H1 (cell line): ENCODE measurements at regions not wholly inside any gene's neighbourhood (a gene's known extent, or its start where the extent isn't known, plus 50 kb on each side); places are given as distances from the start of the nearest gene placed in this dataset.

ENCODE experiments used
- CTCF ChIA-PET: fragments of 300-600 bp; sonication (Branson Sonifier 250); formaldehyde crosslinking; loops from one replicate; lab custom pipeline; 2021; ENCODE audit not compliant: partially characterized antibody; lab: Charles Lee
- POLR2A ChIA-PET: fragments of 300-600 bp; sonication (Branson Sonifier 250); formaldehyde crosslinking; loops from one replicate; lab custom pipeline; 2021; ENCODE audit warnings: inconsistent platforms; ENCODE audit not compliant: partially characterized antibody; lab: Charles Lee
- DNase-seq, 2 experiments: peaks; one replicate each; pipeline versions ENCODE4 v3.0.0 to v3.0.0-alpha.2; 2010 to 2022; ENCODE audit warnings: low spot score in 2 of 2, low read depth in 1 of 2, mixed read lengths in 1 of 2
- FAIRE-seq: peaks from 2 replicates; lab custom pipeline; 2011; peaks lifted over from hg19 to GRCh38; lab: Jason Lieb, UNC
- H2AFZ ChIP-seq: 2 replicates; pipeline ENCODE4 v1.8.1; 2012; ENCODE audit warnings: low read length, inconsistent platforms
- H2AK5ac ChIP-seq: 2 replicates; pipeline ENCODE4 v1.6.1; 2013; ENCODE audit warnings: low read depth, low read length
- H2BK120ac ChIP-seq: replicated peaks from 2 replicates; pipeline ENCODE3; 2013; ENCODE audit warnings: low read depth, low read length, inconsistent platforms
- H2BK12ac ChIP-seq: 2 replicates; pipeline ENCODE4 v1.6.1; 2013; ENCODE audit warnings: low read depth, low read length
- H2BK15ac ChIP-seq: 2 replicates; pipeline ENCODE4 v1.6.1; 2013; ENCODE audit warnings: low read length
- H2BK20ac ChIP-seq: 2 replicates; pipeline ENCODE4 v1.6.1; 2013; ENCODE audit warnings: low read length
- H2BK5ac ChIP-seq: 2 replicates; pipeline ENCODE4 v1.6.1; 2013; ENCODE audit warnings: low read depth, low read length
- H3K14ac ChIP-seq: 2 replicates; pipeline ENCODE4 v1.6.1; 2013; ENCODE audit warnings: inconsistent platforms; ENCODE audit not compliant: insufficient read length
- H3K18ac ChIP-seq: 2 replicates; pipeline ENCODE4 v1.6.1; 2013; ENCODE audit warnings: low read length; ENCODE audit errors: extremely low read depth
- H3K23ac ChIP-seq: 2 replicates; pipeline ENCODE4 v1.6.1; 2013; ENCODE audit warnings: inconsistent platforms; ENCODE audit not compliant: insufficient read length
- H3K23me2 ChIP-seq: 2 replicates; pipeline ENCODE4 v1.6.1; 2013; ENCODE audit warnings: low read depth, low read length
- H3K27ac ChIP-seq: 2 replicates; pipeline ENCODE4 v1.6.1; 2011; ENCODE audit warnings: low read depth, low read length, inconsistent platforms
- H3K27me3 ChIP-seq, 4 experiments: replicated peaks in 1 of 4; 1 replicate in 1 of 4; 2 replicates in 3 of 4; pipeline versions ENCODE4 v1.6.1 to v1.8.1; 2011 to 2013; ENCODE audit warnings: low read length in 3 of 4, mild to moderate bottlenecking in 3 of 4, inconsistent platforms in 2 of 4, mixed read lengths in 2 of 4, moderate library complexity in 1 of 4; ENCODE audit not compliant: control insufficient read depth in 3 of 4, insufficient read depth in 3 of 4; ENCODE audit errors: extremely low read depth in 1 of 4
- H3K36me3 ChIP-seq, 4 experiments: 2 replicates each; pipeline versions ENCODE4 v1.6.1 to v1.8.1; 2011 to 2013; ENCODE audit warnings: mild to moderate bottlenecking in 4 of 4, low read length in 3 of 4, moderate library complexity in 2 of 4, control low read depth in 1 of 4, inconsistent platforms in 1 of 4; ENCODE audit not compliant: insufficient read depth in 4 of 4, control insufficient read depth in 2 of 4
- H3K4ac ChIP-seq: replicated peaks from 2 replicates; pipeline ENCODE3; 2013; ENCODE audit warnings: low read length, low read depth, mixed read lengths, inconsistent platforms; ENCODE audit not compliant: insufficient read length
- H3K4me1 ChIP-seq, 4 experiments: replicated peaks in 1 of 4; 1 replicate in 1 of 4; 2 replicates in 3 of 4; pipeline versions ENCODE4 v1.6.1 to v1.8.1; 2011 to 2013; ENCODE audit warnings: low read length in 3 of 4, inconsistent platforms in 2 of 4, mixed read lengths in 1 of 4; ENCODE audit not compliant: insufficient read depth in 4 of 4, control insufficient read depth in 3 of 4
- H3K4me2 ChIP-seq, 2 experiments: 2 replicates each; pipeline versions ENCODE4 v1.6.1 to v1.8.1; 2011 to 2013; ENCODE audit warnings: low read depth in 2 of 2, low read length in 2 of 2, control low read depth in 1 of 2, inconsistent platforms in 1 of 2, mild to moderate bottlenecking in 1 of 2; ENCODE audit not compliant: insufficient read depth in 1 of 2
- H3K4me3 ChIP-seq, 4 experiments: fragments of 200-600, 300-600 bp in 1 of 4; sonication (generic), shearing (Covaris generic), sonication (Bioruptor Twin) in 1 of 4; 2 replicates each; pipeline versions ENCODE4 v1.5.1 to v1.8.1; 2011 to 2016; ENCODE audit warnings: low read length in 4 of 4, low read depth in 3 of 4, control low read depth in 2 of 4, inconsistent platforms in 2 of 4, mild to moderate bottlenecking in 2 of 4, mixed read lengths in 1 of 4, moderate library complexity in 1 of 4; ENCODE audit not compliant: insufficient read depth in 2 of 4; ENCODE audit errors: extremely low read depth in 1 of 4
- H3K56ac ChIP-seq: replicated peaks from 2 replicates; pipeline ENCODE3; 2013; ENCODE audit warnings: low read depth, mild to moderate bottlenecking, mixed read lengths, low read length, inconsistent platforms; ENCODE audit not compliant: insufficient read length
- H3K79me1 ChIP-seq: 2 replicates; pipeline ENCODE4 v1.6.1; 2013; ENCODE audit warnings: low read depth, low read length, control low read depth
- H3K79me2 ChIP-seq, 2 experiments: 2 replicates each; pipeline versions ENCODE4 v1.6.1 to v1.8.1; 2012 to 2013; ENCODE audit warnings: low read length in 2 of 2, mild to moderate bottlenecking in 2 of 2, inconsistent platforms in 1 of 2; ENCODE audit not compliant: insufficient read depth in 2 of 2, control insufficient read depth in 1 of 2
- H3K9ac ChIP-seq, 4 experiments: replicated peaks in 1 of 4; 1 replicate in 1 of 4; 2 replicates in 3 of 4; pipeline versions ENCODE4 v1.6.1 to v1.8.1; 2011 to 2013; ENCODE audit warnings: low read depth in 3 of 4, low read length in 3 of 4, control low read depth in 2 of 4, mild to moderate bottlenecking in 2 of 4, moderate library complexity in 2 of 4, inconsistent platforms in 1 of 4; ENCODE audit errors: extremely low read depth in 1 of 4
- H3K9me3 ChIP-seq, 2 experiments: 2 replicates each; pipeline versions ENCODE4 v1.6.1 to v1.8.1; 2012 to 2013; ENCODE audit warnings: mild to moderate bottlenecking in 2 of 2, moderate library complexity in 2 of 2, control low read depth in 1 of 2, inconsistent platforms in 1 of 2, low read depth in 1 of 2, low read length in 1 of 2, mixed read lengths in 1 of 2; ENCODE audit not compliant: insufficient read depth in 2 of 2
- H4K20me1 ChIP-seq, 2 experiments: replicated peaks in 1 of 2; 2 replicates each; pipeline versions ENCODE3 to v1.8.1; 2011 to 2013; ENCODE audit warnings: inconsistent platforms in 2 of 2, low read length in 2 of 2, mild to moderate bottlenecking in 1 of 2; ENCODE audit not compliant: insufficient read depth in 2 of 2, control insufficient read depth in 1 of 2
- H4K5ac ChIP-seq: 2 replicates; pipeline ENCODE4 v1.6.1; 2013; ENCODE audit warnings: low read length, low read depth, mixed read lengths, inconsistent platforms; ENCODE audit not compliant: insufficient read length
- H4K8ac ChIP-seq: 2 replicates; pipeline ENCODE4 v1.8.0; 2013; ENCODE audit warnings: mild to moderate bottlenecking, moderate library complexity, low read length, inconsistent platforms; ENCODE audit not compliant: insufficient read depth; ENCODE audit errors: extremely low read depth
- H4K91ac ChIP-seq: replicated peaks from 2 replicates; pipeline ENCODE3; 2013; ENCODE audit warnings: low read length, mixed read lengths, inconsistent platforms; ENCODE audit not compliant: insufficient read length
- ASH2L ChIP-seq: fragments of 200-600, 300-600 bp; sonication (generic); IDR thresholded peaks from one replicate; pipeline ENCODE4 v1.7.1; 2017; ENCODE audit warnings: low read length
- CBX5 ChIP-seq: fragments of 300-800, 300-1000 bp; sonication (generic); IDR thresholded peaks from 2 replicates; pipeline ENCODE4 v1.7.1; 2016; ENCODE audit warnings: antibody characterized with exemption, low read length, low read depth
- CEBPB ChIP-seq: IDR thresholded peaks from 2 replicates; pipeline ENCODE4 v1.6.1; 2012; ENCODE audit warnings: low read depth, low read length
- CREB1 ChIP-seq: IDR thresholded peaks from 2 replicates; pipeline ENCODE4 v1.6.1; 2012; ENCODE audit warnings: inconsistent platforms
- FOSL1 ChIP-seq: IDR thresholded peaks from 2 replicates; pipeline ENCODE4 v1.6.1; 2011; ENCODE audit warnings: mild to moderate bottlenecking, low read depth, low read length, moderate library complexity; ENCODE audit not compliant: insufficient read depth
- GABPA ChIP-seq: IDR thresholded peaks from 2 replicates; pipeline ENCODE4 v1.6.1; 2011; ENCODE audit warnings: mild to moderate bottlenecking, low read length, moderate library complexity, borderline replicate concordance; ENCODE audit not compliant: insufficient read depth
- MAFK ChIP-seq: IDR thresholded peaks from 2 replicates; pipeline ENCODE4 v1.6.1; 2012; ENCODE audit warnings: low read depth, mild to moderate bottlenecking, improper control_type of control experiment, low read length
- RAD21 ChIP-seq, 2 experiments: IDR thresholded peaks in 1 of 2; conservative IDR thresholded peaks in 1 of 2; 2 replicates each; pipeline ENCODE4 v1.6.1; 2011; ENCODE audit warnings: low read depth in 2 of 2, low read length in 2 of 2, improper control_type of control experiment in 1 of 2, inconsistent platforms in 1 of 2, mild to moderate bottlenecking in 1 of 2, moderate library complexity in 1 of 2
- RXRA ChIP-seq: IDR thresholded peaks from 2 replicates; pipeline ENCODE4 v1.6.1; 2011; ENCODE audit warnings: low read depth, mild to moderate bottlenecking, low read length, moderate library complexity; ENCODE audit not compliant: insufficient read depth
- TBP ChIP-seq: IDR thresholded peaks from 2 replicates; pipeline ENCODE4 v1.6.1; 2011; ENCODE audit warnings: low read depth, low read length, improper control_type of control experiment
- TCF12 ChIP-seq: IDR thresholded peaks from 2 replicates; pipeline ENCODE4 v1.6.1; 2011; ENCODE audit warnings: low read depth, mild to moderate bottlenecking, low read length
- WGBS, 2 experiments: shearing (Covaris generic) in 1 of 2; methylation state at CpG; one replicate each; pipeline versions ENCODE4 v1.1.6 to v1.1.7; 2013 to 2015; ENCODE audit warnings: low lambda C conversion rate in 2 of 2, mixed read lengths in 2 of 2, inconsistent platforms in 1 of 2, low coverage in 1 of 2, missing lambda C conversion rate in 1 of 2; ENCODE audit not compliant: insufficient replicate concordance in 2 of 2, insufficient coverage in 1 of 2, insufficient read length in 1 of 2; ENCODE audit errors: extremely low coverage in 1 of 2, missing lambda C conversion rate in 1 of 2; 5-methylcytosine and 5-hydroxymethylcytosine counted together
- TF ChIP-seq, protein P1 (sequence below): IDR thresholded peaks from 2 replicates; pipeline ENCODE4 v1.6.1; 2011; ENCODE audit warnings: low read length, improper control_type of control experiment
- TF ChIP-seq, protein P2 (sequence below): IDR thresholded peaks from 2 replicates; pipeline ENCODE4 v1.6.1; 2012; ENCODE audit warnings: low read length, inconsistent platforms

DNA sequence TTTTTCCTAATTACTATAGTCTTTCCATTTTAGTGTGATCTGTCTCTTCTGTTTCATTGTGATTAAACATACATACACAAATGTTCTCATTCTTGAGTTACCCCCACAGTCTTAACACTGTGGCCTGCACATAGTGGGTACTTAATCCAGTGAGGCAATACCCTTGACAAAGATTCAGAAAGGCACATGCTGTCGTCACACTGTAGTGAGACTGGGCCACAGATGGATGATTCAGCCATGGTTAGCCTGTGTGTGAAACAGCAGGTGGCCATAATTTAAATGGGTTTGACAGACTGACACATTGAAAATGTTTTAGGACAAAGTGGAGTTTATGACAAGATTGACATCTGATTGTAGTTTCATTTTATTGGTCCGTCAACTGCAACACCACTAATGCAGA, 313.1 kb downstream of the C11orf87 start:
- Histone ChIP-seq H3K9me3 (no peaks in the 10 kb centered on the region), H3K9ac (no peak overlapping the region), H3K27me3 (no peaks in the 10 kb centered on the region), H3K27ac (no peak overlapping the region), H3K23ac (no peak overlapping the region), H3K4me1 (no peaks in the 10 kb centered on the region), H3K56ac (no peak overlapping the region), H4K8ac (no peak overlapping the region), H2AK5ac (no peak overlapping the region), H2AFZ (no peak overlapping the region), H3K23me2 (no peaks in the 10 kb centered on the region), H3K4me2 (no peak overlapping the region), H3K79me2 (no peaks in the 10 kb centered on the region), H3K36me3 (no peaks in the 10 kb centered on the region), H2BK120ac (no peak overlapping the region), H3K4ac (no peak overlapping the region), H2BK5ac (no peak overlapping the region), H2BK15ac (no peak overlapping the region), H4K91ac (no peak overlapping the region), H2BK20ac (no peak overlapping the region), H4K5ac (no peak overlapping the region), H3K18ac (no peak overlapping the region), H3K14ac (no peak overlapping the region), H3K79me1 (no peaks in the 10 kb centered on the region), H4K20me1 (no peaks in the 10 kb centered on the region), H2BK12ac (no peak overlapping the region), H3K4me3 (no peak overlapping the region)
- no peak for DNase-seq
- CTCF ChIA-PET: no interaction called here
- no peak for FAIRE-seq
- WGBS, 2 experiments: 91% methylated on average over 2 of the region's 2 CpGs; no CpG with 5 or more reads in 1 of the 2 experiments
- POLR2A ChIA-PET: interaction anchor here (0.7 kb wide), 1 partner anchor 10 kb away, joined by 3 read pairs; no protein-coding TSS in a partner anchor
- TF ChIP-seq, protein P1, sequence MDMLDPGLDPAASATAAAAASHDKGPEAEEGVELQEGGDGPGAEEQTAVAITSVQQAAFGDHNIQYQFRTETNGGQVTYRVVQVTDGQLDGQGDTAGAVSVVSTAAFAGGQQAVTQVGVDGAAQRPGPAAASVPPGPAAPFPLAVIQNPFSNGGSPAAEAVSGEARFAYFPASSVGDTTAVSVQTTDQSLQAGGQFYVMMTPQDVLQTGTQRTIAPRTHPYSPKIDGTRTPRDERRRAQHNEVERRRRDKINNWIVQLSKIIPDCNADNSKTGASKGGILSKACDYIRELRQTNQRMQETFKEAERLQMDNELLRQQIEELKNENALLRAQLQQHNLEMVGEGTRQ: no peak
- TF ChIP-seq CBX5 (no peak), RAD21 (IDR thresholded peaks at IDR 0.05 in 1 of 2, conservative IDR thresholded peaks at IDR 0.05 in 1 of 2; ENCODE audit: low read depth in 2 of 2, low read length in 2 of 2) (no peak), CEBPB (no peak), CREB1 (no peak), TBP (no peak), GABPA (no peak), FOSL1 (no peak), MAFK (no peak), TCF12 (no peak), ASH2L (no peak), RXRA (no peak)
- TF ChIP-seq, protein P2, sequence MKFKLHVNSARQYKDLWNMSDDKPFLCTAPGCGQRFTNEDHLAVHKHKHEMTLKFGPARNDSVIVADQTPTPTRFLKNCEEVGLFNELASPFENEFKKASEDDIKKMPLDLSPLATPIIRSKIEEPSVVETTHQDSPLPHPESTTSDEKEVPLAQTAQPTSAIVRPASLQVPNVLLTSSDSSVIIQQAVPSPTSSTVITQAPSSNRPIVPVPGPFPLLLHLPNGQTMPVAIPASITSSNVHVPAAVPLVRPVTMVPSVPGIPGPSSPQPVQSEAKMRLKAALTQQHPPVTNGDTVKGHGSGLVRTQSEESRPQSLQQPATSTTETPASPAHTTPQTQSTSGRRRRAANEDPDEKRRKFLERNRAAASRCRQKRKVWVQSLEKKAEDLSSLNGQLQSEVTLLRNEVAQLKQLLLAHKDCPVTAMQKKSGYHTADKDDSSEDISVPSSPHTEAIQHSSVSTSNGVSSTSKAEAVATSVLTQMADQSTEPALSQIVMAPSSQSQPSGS: no peak
